GM12865 (cell line): ENCODE measurements at regions not wholly inside any gene's neighbourhood (a gene's known extent, or its start where the extent isn't known, plus 50 kb on each side); places are given as distances from the start of the nearest gene placed in this dataset.

ENCODE experiments used
- DNase-seq: peaks from one replicate; pipeline ENCODE4 v3.0.0; 2010; ENCODE audit warnings: low read depth
- H3K4me3 ChIP-seq: 2 replicates; pipeline ENCODE4 v1.5.1; 2011; ENCODE audit warnings: mild to moderate bottlenecking, low read depth, low read length, control low read depth
- TF ChIP-seq, protein P1 (sequence below): IDR thresholded peaks from 2 replicates; pipeline ENCODE4 v1.5.1; 2011; ENCODE audit warnings: low read length, control low read depth, low read depth, inconsistent platforms; ENCODE audit not compliant: insufficient read depth; ENCODE audit errors: missing control alignments

DNA sequence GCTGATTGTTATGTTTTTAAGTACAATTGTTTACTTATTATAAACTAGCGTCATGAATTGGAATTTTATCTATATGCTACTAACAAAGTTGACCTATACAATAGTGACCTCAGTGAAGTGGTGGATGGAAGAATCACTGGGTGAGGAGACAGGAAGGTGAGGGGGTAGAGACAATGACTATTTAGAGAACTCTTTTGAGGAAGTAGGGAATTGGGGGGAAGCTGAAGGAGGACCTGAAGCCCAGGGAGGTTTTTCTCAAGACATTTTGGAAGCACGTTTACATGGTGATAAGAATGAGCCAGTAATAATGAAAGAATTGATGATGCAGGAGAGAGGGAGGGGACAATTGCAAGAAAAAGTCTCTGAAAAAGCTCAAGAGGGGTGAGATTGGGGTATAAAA is 96.4 kb downstream of the RPS12 start:
- DNase-seq: no peak
- TF ChIP-seq, protein P1, sequence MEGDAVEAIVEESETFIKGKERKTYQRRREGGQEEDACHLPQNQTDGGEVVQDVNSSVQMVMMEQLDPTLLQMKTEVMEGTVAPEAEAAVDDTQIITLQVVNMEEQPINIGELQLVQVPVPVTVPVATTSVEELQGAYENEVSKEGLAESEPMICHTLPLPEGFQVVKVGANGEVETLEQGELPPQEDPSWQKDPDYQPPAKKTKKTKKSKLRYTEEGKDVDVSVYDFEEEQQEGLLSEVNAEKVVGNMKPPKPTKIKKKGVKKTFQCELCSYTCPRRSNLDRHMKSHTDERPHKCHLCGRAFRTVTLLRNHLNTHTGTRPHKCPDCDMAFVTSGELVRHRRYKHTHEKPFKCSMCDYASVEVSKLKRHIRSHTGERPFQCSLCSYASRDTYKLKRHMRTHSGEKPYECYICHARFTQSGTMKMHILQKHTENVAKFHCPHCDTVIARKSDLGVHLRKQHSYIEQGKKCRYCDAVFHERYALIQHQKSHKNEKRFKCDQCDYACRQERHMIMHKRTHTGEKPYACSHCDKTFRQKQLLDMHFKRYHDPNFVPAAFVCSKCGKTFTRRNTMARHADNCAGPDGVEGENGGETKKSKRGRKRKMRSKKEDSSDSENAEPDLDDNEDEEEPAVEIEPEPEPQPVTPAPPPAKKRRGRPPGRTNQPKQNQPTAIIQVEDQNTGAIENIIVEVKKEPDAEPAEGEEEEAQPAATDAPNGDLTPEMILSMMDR: no peak
- H3K4me3 ChIP-seq: no peak overlapping the region

DNA sequence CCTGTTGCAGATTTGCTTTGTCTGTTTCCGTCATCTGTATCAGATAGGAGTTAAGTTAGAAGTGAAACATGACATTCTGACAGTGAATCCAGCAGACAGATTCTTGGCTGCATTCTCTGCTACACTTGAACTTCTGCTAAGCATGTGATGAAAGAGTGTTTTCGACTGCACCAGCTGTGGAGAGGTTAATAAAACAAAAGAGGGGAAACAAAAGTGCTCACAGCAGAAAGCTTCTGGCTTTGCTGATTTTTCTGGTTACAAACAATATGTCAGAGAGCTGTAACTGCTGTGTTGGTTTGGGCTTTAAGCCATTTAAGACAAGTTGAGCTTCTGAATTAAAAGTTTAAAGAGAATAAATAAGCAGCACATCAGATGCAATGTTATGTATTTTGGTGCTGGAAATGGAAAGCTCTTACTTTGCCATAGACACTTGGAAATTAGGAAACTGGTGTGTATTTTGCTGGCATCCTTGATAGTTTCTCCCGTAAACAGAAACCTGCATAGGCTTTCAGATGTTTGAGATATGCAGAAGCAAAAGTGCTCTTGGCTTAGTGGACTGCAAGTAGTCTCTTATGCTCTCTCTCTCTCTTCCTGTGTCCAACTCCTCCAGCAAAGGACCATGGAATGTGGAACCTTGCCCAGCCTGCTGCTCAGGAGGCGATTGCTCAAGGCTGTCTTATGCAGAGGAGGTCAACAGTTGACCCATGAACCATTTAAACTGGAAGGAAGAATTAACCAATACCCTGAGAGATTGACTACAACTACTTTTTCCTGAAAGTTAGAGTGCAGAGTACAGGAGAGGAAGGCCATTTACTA is 104.9 kb downstream of the RPS12 start:
- H3K4me3 ChIP-seq: no peak overlapping the region
- DNase-seq: no peak
- TF ChIP-seq, protein P1: no peak

DNA sequence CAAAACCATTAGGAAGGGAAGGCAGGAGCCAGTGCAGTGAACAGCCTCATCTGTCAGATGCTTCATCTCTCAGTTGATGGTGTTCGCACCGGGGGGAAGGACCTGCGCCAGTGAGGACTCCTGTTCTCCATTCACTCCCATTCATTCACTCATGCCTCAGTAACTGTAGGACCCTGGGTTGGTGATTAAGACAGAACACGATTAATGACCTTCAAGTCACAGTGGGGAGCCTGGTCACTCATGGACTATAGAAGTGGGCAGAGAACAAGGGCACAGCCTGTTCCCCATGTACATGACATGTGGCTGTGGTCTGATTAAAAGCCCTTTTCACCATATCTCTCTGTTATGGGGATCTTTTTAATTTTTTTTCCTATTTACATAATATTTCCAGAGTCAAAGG is 113.3 kb downstream of the RPS12 start:
- TF ChIP-seq, protein P1: no peak
- no peak for DNase-seq
- no peak overlapping the region for H3K4me3 ChIP-seq

- DNase-seq: no peak
- H3K4me3 ChIP-seq: no peak overlapping the region
- TF ChIP-seq, protein P1: no peak
Observed at GRCh38 chr6:132929141-132929540, 114.8 kb downstream of the RPS12 start.

DNA sequence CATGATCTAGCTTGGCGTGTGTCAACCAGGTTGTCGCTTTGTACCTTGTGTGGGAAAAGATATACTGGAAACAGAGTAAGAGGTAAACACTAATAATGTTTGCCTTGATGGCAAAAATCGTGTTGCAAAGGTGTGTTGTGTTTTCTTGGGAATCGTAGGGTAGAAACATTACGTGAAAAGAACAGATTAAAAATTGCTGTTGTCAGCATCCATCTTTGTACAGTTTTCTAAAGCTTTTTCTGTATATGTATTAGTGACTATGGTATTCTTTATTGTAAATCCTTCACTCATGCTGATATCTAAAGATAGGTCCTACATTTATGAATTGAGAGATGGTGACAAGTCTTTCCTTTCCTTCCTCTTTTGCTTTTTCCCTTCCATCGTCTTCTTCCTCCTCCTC is 116.9 kb downstream of the RPS12 start:
- DNase-seq: no peak
- no peak overlapping the region for H3K4me3 ChIP-seq
- TF ChIP-seq, protein P1: no peak

DNA sequence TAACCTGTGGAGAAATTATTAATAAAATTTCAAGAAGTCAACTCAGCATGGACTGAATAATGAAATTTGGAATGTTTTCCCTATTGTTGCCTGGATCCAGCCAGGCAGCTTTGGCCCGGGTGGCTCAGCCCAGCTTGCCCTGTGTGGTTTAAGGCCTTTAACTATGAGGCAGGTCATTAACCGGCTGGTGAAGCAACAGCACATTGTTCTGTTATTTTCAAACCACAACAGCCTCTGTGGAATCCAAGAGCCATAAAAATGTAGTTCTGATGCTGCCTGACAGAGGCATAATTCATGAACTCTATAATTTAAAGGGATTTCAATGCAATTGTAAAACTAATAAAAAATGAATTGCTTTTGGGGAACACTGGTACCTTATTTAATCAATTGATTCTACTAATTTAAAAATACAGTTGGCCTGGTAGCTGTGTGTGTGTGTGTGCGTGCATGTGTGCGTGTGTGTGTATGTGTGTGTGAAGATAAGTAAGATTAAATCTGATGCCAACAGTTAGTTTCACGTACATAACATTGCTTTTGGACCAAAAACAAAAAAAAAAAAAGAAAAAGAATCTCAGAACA is 117.7 kb downstream of the RPS12 start:
- DNase-seq: no peak
- no peak overlapping the region for H3K4me3 ChIP-seq
- TF ChIP-seq, protein P1: no peak

DNA sequence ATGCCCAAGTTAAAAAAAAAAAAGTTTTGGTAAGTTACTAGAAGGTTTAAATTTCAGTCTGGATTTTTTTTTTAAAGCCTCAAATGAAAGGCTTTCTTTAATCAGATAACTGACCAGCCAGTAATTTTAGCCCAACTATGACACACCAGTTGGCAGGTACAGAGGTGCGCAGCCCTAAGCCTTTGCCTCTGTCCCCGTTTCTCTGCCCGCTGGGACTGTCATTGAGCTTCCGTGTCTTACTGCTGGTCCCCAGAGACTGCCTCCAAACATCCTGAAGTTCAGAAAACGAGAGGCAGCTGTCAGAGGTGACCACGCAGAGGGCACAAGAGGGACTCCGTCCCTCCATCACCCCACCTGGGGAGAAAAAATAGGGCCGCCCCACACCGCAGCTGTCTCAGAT is 118.2 kb downstream of the RPS12 start:
- H3K4me3 ChIP-seq: no peak overlapping the region
- TF ChIP-seq, protein P1: no peak
- DNase-seq: no peak
